Mesenchymal stem cell (in vitro differentiated cells and primary cell): ENCODE measurements at regions not wholly inside any gene's neighbourhood (a gene's known extent, or its start where the extent isn't known, plus 50 kb on each side); places are given as distances from the start of the nearest gene placed in this dataset.

ENCODE experiments used
- DNase-seq: peaks from one replicate; pipeline ENCODE4 v3.0.0-alpha.2; 2013
- H2AFZ ChIP-seq: one replicate; pipeline ENCODE4 v1.6.1; 2013; ENCODE audit warnings: low read depth, mild to moderate bottlenecking, control low read depth, inconsistent platforms, low read length, moderate library complexity
- H2AK5ac ChIP-seq: 2 replicates; pipeline ENCODE4 v1.6.1; 2013; ENCODE audit warnings: low read length, moderate library complexity, mild to moderate bottlenecking, inconsistent platforms; ENCODE audit not compliant: severe bottlenecking
- H2BK120ac ChIP-seq: one replicate; pipeline ENCODE4 v1.6.1; 2013; ENCODE audit warnings: low read depth, mild to moderate bottlenecking, inconsistent platforms, low read length, moderate library complexity
- H2BK12ac ChIP-seq, 2 experiments: one replicate each; pipeline ENCODE4 v1.6.1; 2013; ENCODE audit warnings: inconsistent platforms in 2 of 2, low read length in 2 of 2, mild to moderate bottlenecking in 2 of 2, moderate library complexity in 2 of 2, control low read depth in 1 of 2
- H2BK15ac ChIP-seq: one replicate; pipeline ENCODE4 v1.6.1; 2013; ENCODE audit warnings: mild to moderate bottlenecking, low read depth, inconsistent platforms; ENCODE audit not compliant: poor library complexity, severe bottlenecking
- H2BK5ac ChIP-seq: 2 replicates; pipeline ENCODE4 v1.6.1; 2013; ENCODE audit warnings: low read depth, mild to moderate bottlenecking, low read length, control low read depth, inconsistent platforms; ENCODE audit not compliant: poor library complexity, severe bottlenecking
- H3K14ac ChIP-seq, 2 experiments: one replicate each; pipeline ENCODE4 v1.6.1; 2013; ENCODE audit warnings: inconsistent platforms in 2 of 2, low read length in 2 of 2, control low read depth in 1 of 2, mild to moderate bottlenecking in 1 of 2, moderate library complexity in 1 of 2
- H3K18ac ChIP-seq, 2 experiments: one replicate each; pipeline ENCODE4 v1.6.1; 2013; ENCODE audit warnings: inconsistent platforms in 2 of 2, low read length in 2 of 2, control low read depth in 1 of 2, low read depth in 1 of 2, mild to moderate bottlenecking in 1 of 2
- H3K23ac ChIP-seq, 2 experiments: one replicate each; pipeline ENCODE4 v1.6.1; 2013; ENCODE audit warnings: inconsistent platforms in 2 of 2, low read length in 2 of 2, mild to moderate bottlenecking in 2 of 2, moderate library complexity in 2 of 2, control low read depth in 1 of 2
- H3K27ac ChIP-seq: 2 replicates; pipeline ENCODE4 v1.5.1; 2013; ENCODE audit warnings: mild to moderate bottlenecking, moderate library complexity, low read length, control low read depth, inconsistent platforms; ENCODE audit not compliant: poor library complexity, severe bottlenecking
- H3K27me3 ChIP-seq, 2 experiments: 2 replicates each; pipeline versions ENCODE4 v1.6.1 to v1.7.0; 2013; ENCODE audit warnings: low read length in 2 of 2, mild to moderate bottlenecking in 2 of 2, moderate library complexity in 2 of 2, control low read depth in 1 of 2, inconsistent platforms in 1 of 2; ENCODE audit not compliant: control insufficient read depth in 1 of 2, insufficient read depth in 1 of 2
- H3K36me3 ChIP-seq, 2 experiments: 2 replicates each; pipeline versions ENCODE4 v1.6.1 to v1.7.0; 2013; ENCODE audit warnings: low read length in 2 of 2, control low read depth in 1 of 2, inconsistent platforms in 1 of 2, low read depth in 1 of 2, mild to moderate bottlenecking in 1 of 2; ENCODE audit not compliant: insufficient read depth in 2 of 2, control insufficient read depth in 1 of 2
- H3K4ac ChIP-seq, 2 experiments: one replicate each; pipeline ENCODE4 v1.6.1; 2013; ENCODE audit warnings: inconsistent platforms in 2 of 2, low read length in 2 of 2, mild to moderate bottlenecking in 2 of 2, moderate library complexity in 2 of 2, control low read depth in 1 of 2, low read depth in 1 of 2
- H3K4me1 ChIP-seq: 2 replicates; pipeline ENCODE4 v1.6.1; 2013; ENCODE audit warnings: low read depth, low read length, control low read depth; ENCODE audit not compliant: control insufficient read depth, insufficient read depth
- H3K4me2 ChIP-seq: 2 replicates; pipeline ENCODE4 v1.6.1; 2013; ENCODE audit warnings: low read length, mild to moderate bottlenecking, inconsistent platforms; ENCODE audit not compliant: poor library complexity, severe bottlenecking
- H3K4me3 ChIP-seq, 2 experiments: 2 replicates each; pipeline versions ENCODE4 v1.5.1 to v1.7.0; 2013; ENCODE audit warnings: low read length in 2 of 2, mild to moderate bottlenecking in 2 of 2, control low read depth in 1 of 2, low read depth in 1 of 2; ENCODE audit not compliant: insufficient read depth in 1 of 2
- H3K79me1 ChIP-seq: replicated peaks from 2 replicates; pipeline ENCODE4 v1.6.1; 2013; ENCODE audit warnings: mild to moderate bottlenecking, control low read depth, low read length, inconsistent platforms; ENCODE audit not compliant: poor library complexity, severe bottlenecking
- H3K9ac ChIP-seq: 2 replicates; pipeline ENCODE4 v1.7.0; 2013; ENCODE audit warnings: mild to moderate bottlenecking, low read length, moderate library complexity
- H3K9me3 ChIP-seq: 2 replicates; pipeline ENCODE4 v1.7.0; 2013; ENCODE audit warnings: mild to moderate bottlenecking, low read length; ENCODE audit not compliant: control insufficient read depth
- H4K8ac ChIP-seq: one replicate; pipeline ENCODE4 v1.6.1; 2013; ENCODE audit warnings: inconsistent platforms, mild to moderate bottlenecking, low read length, moderate library complexity
- H4K91ac ChIP-seq: one replicate; pipeline ENCODE4 v1.6.1; 2013; ENCODE audit warnings: mild to moderate bottlenecking, low read length, inconsistent platforms
- WGBS: methylation state at CpG from one replicate; pipeline ENCODE4 v1.1.7; 2013; ENCODE audit warnings: mixed read lengths; 5-methylcytosine and 5-hydroxymethylcytosine counted together

- Histone ChIP-seq H2AK5ac (no peak overlapping the region), H2BK5ac (no peak overlapping the region), H3K9me3 (no peaks in the 10 kb centered on the region), H3K18ac (no peak overlapping the region), H3K4me2 (no peak overlapping the region), H4K8ac (no peak overlapping the region), H3K23ac (no peak overlapping the region), H3K4me1 (no peaks in the 10 kb centered on the region), H3K9ac (no peak overlapping the region), H3K27ac (no peak overlapping the region), H2BK15ac (no peak overlapping the region), H3K36me3 (no peaks in the 10 kb centered on the region), H4K91ac (no peak overlapping the region), H2AFZ (no peak overlapping the region), H3K4ac (no peak overlapping the region), H2BK12ac (no peak overlapping the region), H2BK120ac (no peak overlapping the region), H3K27me3 (no peaks in the 10 kb centered on the region), H3K14ac (no peak overlapping the region), H3K4me3 (no peak overlapping the region), H3K79me1 (no peaks in the 10 kb centered on the region)
- 88% methylated on average over 3 of the region's 3 CpGs for WGBS
- DNase-seq = no peak
Measured at GRCh38 chr6:10019851-10020250, 395.0 kb downstream of the TFAP2A start.

GRCh38 chr6:10014557-10014956 lies 400.3 kb downstream of the TFAP2A start:
- Histone ChIP-seq H3K9ac (no peak overlapping the region), H2BK5ac (no peak overlapping the region), H3K23ac (no peak overlapping the region), H4K91ac (no peak overlapping the region), H2BK120ac (no peak overlapping the region), H2AFZ (no peak overlapping the region), H2AK5ac (no peak overlapping the region), H3K4me2 (no peak overlapping the region), H3K79me1 (no peaks in the 10 kb centered on the region), H3K4me3 (no peak overlapping the region), H3K4me1 (no peaks in the 10 kb centered on the region), H3K14ac (no peak overlapping the region), H3K4ac (no peak overlapping the region), H3K36me3 (no peaks in the 10 kb centered on the region), H3K27me3 (no peaks in the 10 kb centered on the region), H2BK15ac (no peak overlapping the region), H3K18ac (no peak overlapping the region), H2BK12ac (no peak overlapping the region), H3K9me3 (peaks cover 7% of the 10 kb centered on the region), H4K8ac (no peak overlapping the region), H3K27ac (no peak overlapping the region)
- 81% methylated on average over 4 of the region's 5 CpGs for WGBS
- no peak for DNase-seq

- Histone ChIP-seq H3K4me1 (no peaks in the 10 kb centered on the region), H4K8ac (no peak overlapping the region), H3K18ac (no peak overlapping the region), H3K36me3 (no peaks in the 10 kb centered on the region), H3K4me3 (no peak overlapping the region), H2AFZ (no peak overlapping the region), H3K79me1 (no peaks in the 10 kb centered on the region), H2BK12ac (no peak overlapping the region), H2BK15ac (no peak overlapping the region), H4K91ac (no peak overlapping the region), H2BK120ac (no peak overlapping the region), H2AK5ac (no peak overlapping the region), H3K9ac (no peak overlapping the region), H3K4ac (no peak overlapping the region), H3K27me3 (no peaks in the 10 kb centered on the region), H3K14ac (no peak overlapping the region), H2BK5ac (no peak overlapping the region), H3K23ac (no peak overlapping the region), H3K4me2 (no peak overlapping the region), H3K27ac (no peak overlapping the region), H3K9me3 (no peaks in the 10 kb centered on the region)
- WGBS = 78% methylated on average over 2 of the region's 3 CpGs
- no peak for DNase-seq
Measured at GRCh38 chr6:10000551-10000950, 414.3 kb downstream of the TFAP2A start.

GRCh38 chr6:9999796-10000195 lies 415.1 kb downstream of the TFAP2A start:
- Histone ChIP-seq H2BK120ac (no peak overlapping the region), H2AFZ (no peak overlapping the region), H2BK15ac (no peak overlapping the region), H3K4ac (no peak overlapping the region), H3K4me1 (no peaks in the 10 kb centered on the region), H3K18ac (no peak overlapping the region), H3K4me3 (no peak overlapping the region), H3K14ac (no peak overlapping the region), H3K79me1 (no peaks in the 10 kb centered on the region), H2BK5ac (no peak overlapping the region), H2AK5ac (no peak overlapping the region), H3K36me3 (no peaks in the 10 kb centered on the region), H3K27ac (no peak overlapping the region), H3K9ac (no peak overlapping the region), H3K23ac (no peak overlapping the region), H4K91ac (no peak overlapping the region), H3K27me3 (no peaks in the 10 kb centered on the region), H3K4me2 (no peak overlapping the region), H2BK12ac (no peak overlapping the region), H3K9me3 (no peaks in the 10 kb centered on the region), H4K8ac (no peak overlapping the region)
- DNase-seq = no peak
- WGBS = 68% methylated on average over 2 of the region's 3 CpGs
